Urinary bladder (tissue), 3 donors: ENCODE measurements at regions not wholly inside any gene's neighbourhood (a gene's known extent, or its start where the extent isn't known, plus 50 kb on each side); places are given as distances from the start of the nearest gene placed in this dataset.

Source experiments
- DNase-seq: peaks from one replicate; pipeline ENCODE4 v3.0.0-alpha.2; 2015; ENCODE audit errors: extremely low spot score
- H3K27ac ChIP-seq: one replicate; pipeline ENCODE4 v1.5.1; 2013; ENCODE audit warnings: low read depth, mild to moderate bottlenecking, moderate library complexity
- H3K36me3 ChIP-seq: one replicate; pipeline ENCODE4 v1.6.1; 2013; ENCODE audit warnings: mild to moderate bottlenecking, moderate library complexity; ENCODE audit not compliant: insufficient read depth
- H3K4me1 ChIP-seq: one replicate; pipeline ENCODE4 v1.6.1; 2013; ENCODE audit warnings: mild to moderate bottlenecking, moderate library complexity; ENCODE audit not compliant: insufficient read depth
- H3K4me3 ChIP-seq: one replicate; pipeline ENCODE4 v1.5.1; 2013; ENCODE audit warnings: low read depth, low read length
- WGBS: extraction: QIAGEN DNeasy Blood & Tissue Kit; methylation state at CpG from one replicate; pipeline ENCODE4 v1.1.7; 2013; 5-methylcytosine and 5-hydroxymethylcytosine counted together
- donor health status: healthy with polysubstance abuse.
- donor health status: healthy.

- WGBS: 85% methylated on average over 4 of the region's 4 CpGs
- Histone ChIP-seq H3K27ac (no peak overlapping the region), H3K4me1 (no peaks in the 10 kb centered on the region), H3K36me3 (no peaks in the 10 kb centered on the region), H3K4me3 (no peak overlapping the region)
- no peak for DNase-seq
Observed at GRCh38 chr6:40705354-40705753, 118.2 kb upstream of the LRFN2 start.

GRCh38 chr6:40701352-40702007, 114.3 kb upstream of the LRFN2 start:
- no peak overlapping the region for H3K27ac ChIP-seq
- no peaks in the 10 kb centered on the region for H3K4me1 ChIP-seq
- no peaks in the 10 kb centered on the region for H3K36me3 ChIP-seq
- DNase-seq: no peak
- WGBS: 54% methylated on average over 3 of the region's 3 CpGs
- H3K4me3 ChIP-seq: no peak overlapping the region

- WGBS: 37% methylated on average over 4 of the region's 4 CpGs
- Histone ChIP-seq H3K27ac (no peak overlapping the region), H3K4me3 (no peak overlapping the region), H3K36me3 (no peaks in the 10 kb centered on the region), H3K4me1 (no peaks in the 10 kb centered on the region)
- DNase-seq: no peak
Observed at GRCh38 chr6:40700006-40700580, 112.9 kb upstream of the LRFN2 start.

- no peak for DNase-seq
- 83% methylated on average over 8 of the region's 8 CpGs for whole genome bisulfite sequencing
- Histone ChIP-seq H3K36me3 (no peaks in the 10 kb centered on the region), H3K4me3 (no peak overlapping the region), H3K27ac (no peak overlapping the region), H3K4me1 (no peaks in the 10 kb centered on the region)
Observed at GRCh38 chr6:40695750-40696415, 108.7 kb upstream of the LRFN2 start.

- Histone ChIP-seq H3K36me3 (no peaks in the 10 kb centered on the region), H3K4me3 (no peak overlapping the region), H3K4me1 (no peaks in the 10 kb centered on the region), H3K27ac (no peak overlapping the region)
- no peak for DNase-seq
- 8% methylated on average over 2 of the region's 2 CpGs for WGBS
Observed at GRCh38 chr6:40695114-40695513, 108.0 kb upstream of the LRFN2 start.

GRCh38 chr6:40693768-40694167, 106.6 kb upstream of the LRFN2 start:
- no peaks in the 10 kb centered on the region for H3K36me3 ChIP-seq
- H3K27ac ChIP-seq: no peak overlapping the region
- no peak for DNase-seq
- 86% methylated on average over 3 of the region's 3 CpGs for WGBS
- no peak overlapping the region for H3K4me3 ChIP-seq
- H3K4me1 ChIP-seq: no peaks in the 10 kb centered on the region

GRCh38 chr6:40692337-40692736, 105.2 kb upstream of the LRFN2 start:
- no peak for DNase-seq
- no peak overlapping the region for H3K27ac ChIP-seq
- no peak overlapping the region for H3K4me3 ChIP-seq
- 88% methylated on average over 2 of the region's 2 CpGs for WGBS
- no peaks in the 10 kb centered on the region for H3K36me3 ChIP-seq
- H3K4me1 ChIP-seq: no peaks in the 10 kb centered on the region

GRCh38 chr6:40689185-40689584, 102.0 kb upstream of the LRFN2 start:
- no peak overlapping the region for H3K4me3 ChIP-seq
- DNase-seq: no peak
- H3K36me3 ChIP-seq: no peaks in the 10 kb centered on the region
- H3K27ac ChIP-seq: no peak overlapping the region
- H3K4me1 ChIP-seq: no peaks in the 10 kb centered on the region
- WGBS: 63% methylated on average over 4 of the region's 4 CpGs

- no peak for DNase-seq
- no peaks in the 10 kb centered on the region for H3K36me3 ChIP-seq
- no peaks in the 10 kb centered on the region for H3K4me1 ChIP-seq
- 46% methylated on average over 7 of the region's 7 CpGs for WGBS
- no peak overlapping the region for H3K27ac ChIP-seq
- no peak overlapping the region for H3K4me3 ChIP-seq
Observed at GRCh38 chr6:40688214-40688761, 101.1 kb upstream of the LRFN2 start.

GRCh38 chr6:40685862-40686261, 98.7 kb upstream of the LRFN2 start:
- no peak for DNase-seq
- Histone ChIP-seq H3K4me3 (no peak overlapping the region), H3K36me3 (no peaks in the 10 kb centered on the region), H3K27ac (no peak overlapping the region), H3K4me1 (no peaks in the 10 kb centered on the region)
- 21% methylated on average over 6 of the region's 6 CpGs for WGBS

GRCh38 chr6:40681622-40682021, 94.5 kb upstream of the LRFN2 start:
- H3K27ac ChIP-seq: no peak overlapping the region
- no peaks in the 10 kb centered on the region for H3K4me1 ChIP-seq
- 79% methylated on average over 3 of the region's 3 CpGs for WGBS
- no peak for DNase-seq
- no peak overlapping the region for H3K4me3 ChIP-seq
- no peaks in the 10 kb centered on the region for H3K36me3 ChIP-seq

- WGBS: 87% methylated on average over 6 of the region's 6 CpGs
- Histone ChIP-seq H3K4me3 (no peak overlapping the region), H3K36me3 (no peaks in the 10 kb centered on the region), H3K4me1 (no peaks in the 10 kb centered on the region), H3K27ac (no peak overlapping the region)
- DNase-seq: no peak
Observed at GRCh38 chr6:40678941-40679340, 91.8 kb upstream of the LRFN2 start.

GRCh38 chr6:40674170-40674569, 87.0 kb upstream of the LRFN2 start:
- Histone ChIP-seq H3K4me3 (no peak overlapping the region), H3K36me3 (no peaks in the 10 kb centered on the region), H3K27ac (no peak overlapping the region), H3K4me1 (no peaks in the 10 kb centered on the region)
- 87% methylated on average over 8 of the region's 8 CpGs for WGBS
- DNase-seq: no peak

- H3K4me3 ChIP-seq: no peak overlapping the region
- H3K36me3 ChIP-seq: no peaks in the 10 kb centered on the region
- no peak overlapping the region for H3K27ac ChIP-seq
- DNase-seq: no peak
- 53% methylated on average over 5 of the region's 5 CpGs for WGBS
- no peaks in the 10 kb centered on the region for H3K4me1 ChIP-seq
Observed at GRCh38 chr6:40672087-40672486, 84.9 kb upstream of the LRFN2 start.
